HCT116 (cell line): ENCODE measurements at regions not wholly inside any gene's neighbourhood (a gene's known extent, or its start where the extent isn't known, plus 50 kb on each side); places are given as distances from the start of the nearest gene placed in this dataset.

Experiments used
- ATAC-seq: fragments of 200-7000 bp; cut with Tn5 transposase; 2 replicates; pipeline ENCODE4 v1.9.1; 2020; ENCODE audit warnings: mild to moderate bottlenecking, moderate library complexity
- BruUV-seq: library from RNA; stranded (reverse); fragments of 400-500 nt; replicated peaks from 2 replicates; lab custom pipeline; 2021; lab: Mats Ljungman, UMichigan
- CTCF ChIA-PET: fragments of 300-600 bp; sonication (Branson Sonifier 250); formaldehyde crosslinking; loops from one replicate; lab custom pipeline; 2021; ENCODE audit warnings: antibody characterized with exemption; lab: Charles Lee
- POLR2A ChIA-PET: fragments of 300-600, 350-600 bp; sonication (Branson Sonifier 250); formaldehyde crosslinking; loops from one replicate; lab custom pipeline; 2021; ENCODE audit warnings: antibody characterized with exemption; lab: Charles Lee
- RAD21 ChIA-PET, 2 experiments: fragments of 300-600 bp; sonication (Branson Sonifier 250); formaldehyde crosslinking; loops; one replicate each; lab custom pipeline; 2023; ENCODE audit warnings: low total read pairs in 2 of 2; ENCODE audit not compliant: uncharacterized antibody in 2 of 2, unreplicated experiment in 2 of 2, low non-redundant PET in 1 of 2; lab: Charles Lee
- DNase-seq: peaks from one replicate; pipeline ENCODE4 v3.0.0-alpha.2; 2010; ENCODE audit warnings: low read depth, low spot score
- H2AFZ ChIP-seq: fragments of 200-600 bp; shearing (Covaris generic), sonication (generic); 2 replicates; pipeline ENCODE4 v1.6.1; 2017; ENCODE audit warnings: low read depth, mixed run types, mixed read lengths, antibody characterized with exemption, low read length; ENCODE audit not compliant: poor library complexity, severe bottlenecking
- H3K27ac ChIP-seq: 2 replicates; pipeline ENCODE4 v1.5.1; 2012; ENCODE audit warnings: low read depth, low read length
- H3K27me3 ChIP-seq: fragments of 200-600 bp; sonication (generic); 2 replicates; pipeline ENCODE4 v1.6.1; 2016; ENCODE audit warnings: mixed run types, low read length, mixed read lengths; ENCODE audit not compliant: insufficient read depth
- H3K36me3 ChIP-seq, 2 experiments: fragments of 200-500 bp in 1 of 2; fragments of 200-600 bp in 1 of 2; sonication (Bioruptor generic) in 1 of 2; sonication (generic) in 1 of 2; 2 replicates each; pipeline versions ENCODE4 v1.5.1 to v1.6.1; 2014 to 2016; ENCODE audit warnings: low read length in 2 of 2, inconsistent platforms in 1 of 2, mixed read lengths in 1 of 2, mixed run types in 1 of 2; ENCODE audit not compliant: insufficient read depth in 2 of 2, control insufficient read depth in 1 of 2
- H3K4me1 ChIP-seq, 2 experiments: fragments of 200-600 bp in 1 of 2; sonication (generic) in 1 of 2; 2 replicates each; pipeline versions ENCODE4 v1.5.1 to v1.6.1; 2012 to 2017; ENCODE audit warnings: low read length in 2 of 2, inconsistent platforms in 1 of 2, mild to moderate bottlenecking in 1 of 2, mixed read lengths in 1 of 2, mixed run types in 1 of 2, moderate library complexity in 1 of 2; ENCODE audit not compliant: insufficient read depth in 2 of 2, control insufficient read depth in 1 of 2
- H3K4me2 ChIP-seq: fragments of 200-600 bp; sonication (generic); 2 replicates; pipeline ENCODE4 v1.6.1; 2017; ENCODE audit warnings: mixed run types, low read length, mixed read lengths
- H3K4me3 ChIP-seq, 2 experiments: fragments of 200-600 bp in 1 of 2; sonication (generic) in 1 of 2; replicated peaks in 1 of 2; 2 replicates each; pipeline ENCODE4 v1.5.1; 2011 to 2016; ENCODE audit warnings: low read length in 2 of 2, control low read depth in 1 of 2, low read depth in 1 of 2, mild to moderate bottlenecking in 1 of 2, mixed read lengths in 1 of 2, mixed run types in 1 of 2
- H3K79me2 ChIP-seq: fragments of 200-600 bp; sonication (generic); 2 replicates; pipeline ENCODE4 v1.6.1; 2017; ENCODE audit warnings: mild to moderate bottlenecking, mixed run types, low read length, moderate library complexity, mixed read lengths; ENCODE audit not compliant: insufficient read depth
- H3K9ac ChIP-seq: fragments of 200-600 bp; sonication (generic); 2 replicates; pipeline ENCODE4 v1.6.1; 2016; ENCODE audit warnings: low read length, mixed read lengths
- H3K9me2 ChIP-seq: fragments of 200-600 bp; sonication (generic), shearing (Covaris generic); 2 replicates; pipeline ENCODE4 v1.6.1; 2017; ENCODE audit warnings: mixed run types, mild to moderate bottlenecking, moderate library complexity; ENCODE audit not compliant: insufficient read depth
- H3K9me3 ChIP-seq, 2 experiments: fragments of 200-500 bp in 1 of 2; fragments of 200-600 bp in 1 of 2; sonication (Bioruptor generic) in 1 of 2; sonication (generic) in 1 of 2; 2 replicates each; pipeline ENCODE4 v1.6.1; 2014 to 2017; ENCODE audit warnings: low read length in 2 of 2, mixed read lengths in 2 of 2, inconsistent platforms in 1 of 2, low read depth in 1 of 2, mild to moderate bottlenecking in 1 of 2, mixed run types in 1 of 2, moderate library complexity in 1 of 2; ENCODE audit not compliant: control insufficient read depth in 1 of 2, insufficient read depth in 1 of 2
- H4K20me1 ChIP-seq: fragments of 200-600 bp; sonication (generic), shearing (Covaris generic); 2 replicates; pipeline ENCODE4 v1.6.1; 2017; ENCODE audit warnings: mixed run types, mild to moderate bottlenecking, moderate library complexity; ENCODE audit not compliant: insufficient read depth
- EGR1 ChIP-seq: IDR thresholded peaks from 2 replicates; pipeline ENCODE4 v1.6.1; 2012; ENCODE audit warnings: low read depth
- ELF1 ChIP-seq: IDR thresholded peaks from 2 replicates; pipeline ENCODE4 v1.6.1; 2012; ENCODE audit warnings: low read depth, borderline replicate concordance
- EZH2 ChIP-seq: fragments of 200-600 bp; sonication (generic); IDR thresholded peaks from 2 replicates; pipeline ENCODE4 v1.6.1; 2017; ENCODE audit warnings: antibody characterized with exemption, mixed run types
- EZH2phosphoT487 ChIP-seq: fragments of 200-600 bp; IDR thresholded peaks from 2 replicates; pipeline ENCODE4 v1.6.1; 2018; ENCODE audit warnings: antibody characterized with exemption, borderline replicate concordance
- JUND ChIP-seq: IDR thresholded peaks from 2 replicates; pipeline ENCODE4 v1.6.1; 2012
- POLR2A ChIP-seq: IDR thresholded peaks from 2 replicates; pipeline ENCODE4 v1.7.0; 2011; ENCODE audit warnings: borderline replicate concordance; ENCODE audit not compliant: insufficient read depth, insufficient read length; ENCODE audit errors: extremely low read depth
- POLR2AphosphoS5 ChIP-seq: IDR thresholded peaks from 2 replicates; pipeline ENCODE4 v1.6.1; 2011; ENCODE audit warnings: mild to moderate bottlenecking, low read depth, low read length, moderate library complexity
- RAD21 ChIP-seq: IDR thresholded peaks from 2 replicates; pipeline ENCODE4 v1.6.1; 2012; ENCODE audit warnings: low read depth, mild to moderate bottlenecking
- SIN3A ChIP-seq: IDR thresholded peaks from 2 replicates; pipeline ENCODE4 v1.6.1; 2012; ENCODE audit warnings: low read depth
- TCF7L2 ChIP-seq: IDR thresholded peaks from 2 replicates; pipeline ENCODE4 v1.7.0; 2011; ENCODE audit warnings: borderline replicate concordance, inconsistent platforms; ENCODE audit not compliant: insufficient read depth, insufficient read length; ENCODE audit errors: extremely low read depth
- ZNF274 ChIP-seq: fragments of 200-500 bp; sonication (Bioruptor generic); IDR thresholded peaks from 2 replicates; pipeline ENCODE4 v1.6.1; 2014; ENCODE audit warnings: mild to moderate bottlenecking, low read depth, low read length, inconsistent platforms
- intact Hi-C: fragments of 100-400 bp; cut with micrococcal nuclease; formaldehyde crosslinking; loops from 2 replicates; pipeline ENCODE4 v1.10.0; 2022
- TF ChIP-seq, protein P1 (sequence below): IDR thresholded peaks from 2 replicates; pipeline ENCODE4 v1.6.1; 2012; ENCODE audit warnings: low read depth
- TF ChIP-seq, protein P2 (sequence below): IDR thresholded peaks from 2 replicates; pipeline ENCODE4 v1.6.1; 2011; ENCODE audit warnings: mild to moderate bottlenecking, low read length, moderate library complexity; ENCODE audit not compliant: insufficient replicate concordance; ENCODE audit errors: extremely low read depth
- TF ChIP-seq, protein P3 (sequence below): IDR thresholded peaks from 2 replicates; pipeline ENCODE4 v1.6.1; 2012

DNA sequence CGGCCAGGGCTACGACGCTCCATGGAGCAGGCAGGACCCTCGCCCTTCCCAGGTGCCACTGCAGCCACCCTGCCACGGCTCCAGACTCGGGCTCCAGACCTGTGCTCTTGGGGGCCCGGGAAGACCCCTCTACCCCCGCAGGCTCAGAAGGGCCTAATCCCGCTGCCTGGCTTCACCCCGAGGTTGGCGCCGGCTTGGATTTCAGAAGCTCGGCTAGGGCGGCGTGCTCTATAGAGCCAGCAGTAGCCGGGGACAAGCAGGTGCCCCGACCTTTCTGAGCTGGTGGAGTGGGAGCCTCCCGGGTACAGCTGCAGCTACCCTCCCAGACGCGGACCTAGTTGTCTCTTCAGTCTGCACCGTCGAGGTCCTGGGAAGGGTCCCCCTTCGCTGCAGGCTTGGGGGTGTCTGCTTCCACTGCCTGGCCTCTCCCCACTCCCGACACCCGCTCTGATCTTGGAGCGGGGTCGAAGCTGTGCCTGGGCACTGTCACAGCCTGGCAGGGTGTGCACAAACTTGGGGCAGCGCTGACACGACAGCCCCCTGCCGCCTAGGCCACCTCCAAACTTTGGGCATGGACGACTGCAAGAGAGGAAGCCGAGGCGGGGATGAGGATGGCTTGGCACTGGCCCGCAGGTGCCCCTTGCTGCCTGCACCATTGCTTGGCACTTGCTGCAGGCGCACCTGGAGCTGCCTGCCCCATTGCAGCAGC, 1366.1 kb upstream of the CDH9 start:
- no peak overlapping the region for H3K4me2 ChIP-seq
- ATAC-seq (no peak), DNase-seq (no peak)
- H2AFZ ChIP-seq, result no peak overlapping the region
- ChIA-PET RAD21 (no interaction called here), CTCF (no interaction called here), POLR2A (no interaction called here)
- no peaks in the 10 kb centered on the region for H4K20me1 ChIP-seq
- intact Hi-C loops, result no loop called here
- TF ChIP-seq POLR2AphosphoS5 (no peak), POLR2A (no peak), SIN3A (no peak), EZH2phosphoT487 (no peak), EZH2 (no peak), ELF1 (no peak), JUND (no peak), TCF7L2 (no peak), EGR1 (no peak), ZNF274 (no peak), RAD21 (no peak)
- TF ChIP-seq, protein P1, sequence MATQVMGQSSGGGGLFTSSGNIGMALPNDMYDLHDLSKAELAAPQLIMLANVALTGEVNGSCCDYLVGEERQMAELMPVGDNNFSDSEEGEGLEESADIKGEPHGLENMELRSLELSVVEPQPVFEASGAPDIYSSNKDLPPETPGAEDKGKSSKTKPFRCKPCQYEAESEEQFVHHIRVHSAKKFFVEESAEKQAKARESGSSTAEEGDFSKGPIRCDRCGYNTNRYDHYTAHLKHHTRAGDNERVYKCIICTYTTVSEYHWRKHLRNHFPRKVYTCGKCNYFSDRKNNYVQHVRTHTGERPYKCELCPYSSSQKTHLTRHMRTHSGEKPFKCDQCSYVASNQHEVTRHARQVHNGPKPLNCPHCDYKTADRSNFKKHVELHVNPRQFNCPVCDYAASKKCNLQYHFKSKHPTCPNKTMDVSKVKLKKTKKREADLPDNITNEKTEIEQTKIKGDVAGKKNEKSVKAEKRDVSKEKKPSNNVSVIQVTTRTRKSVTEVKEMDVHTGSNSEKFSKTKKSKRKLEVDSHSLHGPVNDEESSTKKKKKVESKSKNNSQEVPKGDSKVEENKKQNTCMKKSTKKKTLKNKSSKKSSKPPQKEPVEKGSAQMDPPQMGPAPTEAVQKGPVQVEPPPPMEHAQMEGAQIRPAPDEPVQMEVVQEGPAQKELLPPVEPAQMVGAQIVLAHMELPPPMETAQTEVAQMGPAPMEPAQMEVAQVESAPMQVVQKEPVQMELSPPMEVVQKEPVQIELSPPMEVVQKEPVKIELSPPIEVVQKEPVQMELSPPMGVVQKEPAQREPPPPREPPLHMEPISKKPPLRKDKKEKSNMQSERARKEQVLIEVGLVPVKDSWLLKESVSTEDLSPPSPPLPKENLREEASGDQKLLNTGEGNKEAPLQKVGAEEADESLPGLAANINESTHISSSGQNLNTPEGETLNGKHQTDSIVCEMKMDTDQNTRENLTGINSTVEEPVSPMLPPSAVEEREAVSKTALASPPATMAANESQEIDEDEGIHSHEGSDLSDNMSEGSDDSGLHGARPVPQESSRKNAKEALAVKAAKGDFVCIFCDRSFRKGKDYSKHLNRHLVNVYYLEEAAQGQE, result no peak
- TF ChIP-seq, protein P2, sequence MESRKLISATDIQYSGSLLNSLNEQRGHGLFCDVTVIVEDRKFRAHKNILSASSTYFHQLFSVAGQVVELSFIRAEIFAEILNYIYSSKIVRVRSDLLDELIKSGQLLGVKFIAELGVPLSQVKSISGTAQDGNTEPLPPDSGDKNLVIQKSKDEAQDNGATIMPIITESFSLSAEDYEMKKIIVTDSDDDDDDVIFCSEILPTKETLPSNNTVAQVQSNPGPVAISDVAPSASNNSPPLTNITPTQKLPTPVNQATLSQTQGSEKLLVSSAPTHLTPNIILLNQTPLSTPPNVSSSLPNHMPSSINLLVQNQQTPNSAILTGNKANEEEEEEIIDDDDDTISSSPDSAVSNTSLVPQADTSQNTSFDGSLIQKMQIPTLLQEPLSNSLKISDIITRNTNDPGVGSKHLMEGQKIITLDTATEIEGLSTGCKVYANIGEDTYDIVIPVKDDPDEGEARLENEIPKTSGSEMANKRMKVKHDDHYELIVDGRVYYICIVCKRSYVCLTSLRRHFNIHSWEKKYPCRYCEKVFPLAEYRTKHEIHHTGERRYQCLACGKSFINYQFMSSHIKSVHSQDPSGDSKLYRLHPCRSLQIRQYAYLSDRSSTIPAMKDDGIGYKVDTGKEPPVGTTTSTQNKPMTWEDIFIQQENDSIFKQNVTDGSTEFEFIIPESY, result no peak
- TF ChIP-seq, protein P3, sequence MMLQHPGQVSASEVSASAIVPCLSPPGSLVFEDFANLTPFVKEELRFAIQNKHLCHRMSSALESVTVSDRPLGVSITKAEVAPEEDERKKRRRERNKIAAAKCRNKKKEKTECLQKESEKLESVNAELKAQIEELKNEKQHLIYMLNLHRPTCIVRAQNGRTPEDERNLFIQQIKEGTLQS, result no peak
- H3K36me3 ChIP-seq, result no peaks in the 10 kb centered on the region
- no peak overlapping the region for H3K9ac ChIP-seq
- H3K9me2 ChIP-seq, result no peaks in the 10 kb centered on the region
- no peaks in the 10 kb centered on the region for H3K79me2 ChIP-seq
- BruUV-seq, result no TSS peak
- no peak overlapping the region for H3K4me3 ChIP-seq
- H3K27me3 ChIP-seq, result no peaks in the 10 kb centered on the region
- no peak overlapping the region for H3K27ac ChIP-seq
- no peaks in the 10 kb centered on the region for H3K4me1 ChIP-seq
- H3K9me3 ChIP-seq, result peaks cover 4 to 38% of the 10 kb centered on the region in 2 experiments
